NCI-H748 (cell line): ENCODE measurements at regions not wholly inside any gene's neighbourhood (a gene's known extent, or its start where the extent isn't known, plus 50 kb on each side); places are given as distances from the start of the nearest gene placed in this dataset.

Source experiments
- DNase-seq: peaks from one replicate; lab custom pipeline; 2025; ENCODE audit not compliant: unreplicated experiment; lab: John Stamatoyannopoulos, UW

- DNase-seq: no peak
These were observed 129.0 kb downstream of the EDN3 start for GRCh38 chr20:59429396-59429795.

GRCh38 chr20:59431014-59431413 is 130.6 kb downstream of the EDN3 start:
- no peak for DNase-seq

GRCh38 chr20:59434960-59435359 is 134.5 kb downstream of the EDN3 start:
- peak; percentile 89 for DNase-seq

GRCh38 chr20:59435518-59435917 is 135.1 kb downstream of the EDN3 start:
- peak; percentile 98 for DNase-seq

- peak; percentile 86 for DNase-seq
These were observed 137.2 kb downstream of the EDN3 start for GRCh38 chr20:59437601-59438031.

- peak; percentile 19 for DNase-seq
These were observed 137.8 kb downstream of the EDN3 start for GRCh38 chr20:59438201-59438600.

GRCh38 chr20:59439243-59439642 is 138.8 kb downstream of the EDN3 start:
- DNase-seq: no peak

- DNase-seq: no peak
These were observed 140.9 kb downstream of the EDN3 start for GRCh38 chr20:59441306-59441705.

- DNase-seq: no peak
These were observed 141.7 kb downstream of the EDN3 start for GRCh38 chr20:59441860-59442810.

GRCh38 chr20:59443550-59443949 is 143.1 kb downstream of the EDN3 start:
- DNase-seq: no peak

GRCh38 chr20:59446376-59446775 is 146.0 kb downstream of the EDN3 start:
- no peak for DNase-seq

GRCh38 chr20:59448196-59448595 is 147.8 kb downstream of the EDN3 start:
- no peak for DNase-seq

GRCh38 chr20:59448851-59449444 is 148.5 kb downstream of the EDN3 start:
- DNase-seq: no peak

GRCh38 chr20:59451066-59451630 is 150.7 kb downstream of the EDN3 start:
- peak; percentile 14 for DNase-seq

- no peak for DNase-seq
These were observed 151.2 kb downstream of the EDN3 start for GRCh38 chr20:59451641-59452040.

GRCh38 chr20:59452856-59453255 is 151.5 kb upstream of the PHACTR3 start:
- no peak for DNase-seq

GRCh38 chr20:59453759-59454560 is 150.4 kb upstream of the PHACTR3 start:
- DNase-seq: no peak

GRCh38 chr20:59455402-59456341 is 148.7 kb upstream of the PHACTR3 start:
- DNase-seq: peak; percentile 66

GRCh38 chr20:59456342-59457279 is 147.7 kb upstream of the PHACTR3 start:
- DNase-seq: peak; percentile 59
